AG10803 (cell line): ENCODE measurements at regions not wholly inside any gene's neighbourhood (a gene's known extent, or its start where the extent isn't known, plus 50 kb on each side); places are given as distances from the start of the nearest gene placed in this dataset.

Experiments
- DNase-seq: peaks from one replicate; pipeline ENCODE4 v3.0.0; 2010; ENCODE audit warnings: low read depth
- H3K4me3 ChIP-seq: 2 replicates; pipeline ENCODE4 v1.5.1; 2011; ENCODE audit warnings: mild to moderate bottlenecking, low read length, control low read depth
- CTCF ChIP-seq: conservative IDR thresholded peaks from 2 replicates; pipeline ENCODE4 v1.5.1; 2011; ENCODE audit warnings: mild to moderate bottlenecking, low read length, control low read depth, inconsistent platforms

- no peak overlapping the region for H3K4me3 ChIP-seq
- no peak for DNase-seq
- TF ChIP-seq CTCF, result no peak
These were observed 763.9 kb downstream of the DOK5 start for GRCh38 chr20:55239269-55239668.

- TF ChIP-seq CTCF, result no peak
- H3K4me3 ChIP-seq, result no peak overlapping the region
- no peak for DNase-seq
These were observed 757.3 kb downstream of the DOK5 start for GRCh38 chr20:55232647-55233046.

- no peak overlapping the region for H3K4me3 ChIP-seq
- TF ChIP-seq CTCF, result no peak
- DNase-seq, result no peak
These were observed 754.1 kb downstream of the DOK5 start for GRCh38 chr20:55229451-55229850.

GRCh38 chr20:55216525-55217242 lies 741.3 kb downstream of the DOK5 start:
- no peak overlapping the region for H3K4me3 ChIP-seq
- DNase-seq, result no peak
- no peak for TF ChIP-seq CTCF

GRCh38 chr20:55213653-55214052 lies 738.3 kb downstream of the DOK5 start:
- no peak overlapping the region for H3K4me3 ChIP-seq
- no peak for TF ChIP-seq CTCF
- DNase-seq, result no peak

- H3K4me3 ChIP-seq, result no peak overlapping the region
- no peak for DNase-seq
- TF ChIP-seq CTCF, result no peak
These were observed 736.1 kb downstream of the DOK5 start for GRCh38 chr20:55211481-55211880.

- no peak for DNase-seq
- no peak overlapping the region for H3K4me3 ChIP-seq
- no peak for TF ChIP-seq CTCF
These were observed 730.3 kb downstream of the DOK5 start for GRCh38 chr20:55205665-55206064.
